ENCODE measurements at regions not wholly inside any gene's neighbourhood (a gene's known extent, or its start where the extent isn't known, plus 50 kb on each side); places are given as distances from the start of the nearest gene placed in this dataset.

DNA sequence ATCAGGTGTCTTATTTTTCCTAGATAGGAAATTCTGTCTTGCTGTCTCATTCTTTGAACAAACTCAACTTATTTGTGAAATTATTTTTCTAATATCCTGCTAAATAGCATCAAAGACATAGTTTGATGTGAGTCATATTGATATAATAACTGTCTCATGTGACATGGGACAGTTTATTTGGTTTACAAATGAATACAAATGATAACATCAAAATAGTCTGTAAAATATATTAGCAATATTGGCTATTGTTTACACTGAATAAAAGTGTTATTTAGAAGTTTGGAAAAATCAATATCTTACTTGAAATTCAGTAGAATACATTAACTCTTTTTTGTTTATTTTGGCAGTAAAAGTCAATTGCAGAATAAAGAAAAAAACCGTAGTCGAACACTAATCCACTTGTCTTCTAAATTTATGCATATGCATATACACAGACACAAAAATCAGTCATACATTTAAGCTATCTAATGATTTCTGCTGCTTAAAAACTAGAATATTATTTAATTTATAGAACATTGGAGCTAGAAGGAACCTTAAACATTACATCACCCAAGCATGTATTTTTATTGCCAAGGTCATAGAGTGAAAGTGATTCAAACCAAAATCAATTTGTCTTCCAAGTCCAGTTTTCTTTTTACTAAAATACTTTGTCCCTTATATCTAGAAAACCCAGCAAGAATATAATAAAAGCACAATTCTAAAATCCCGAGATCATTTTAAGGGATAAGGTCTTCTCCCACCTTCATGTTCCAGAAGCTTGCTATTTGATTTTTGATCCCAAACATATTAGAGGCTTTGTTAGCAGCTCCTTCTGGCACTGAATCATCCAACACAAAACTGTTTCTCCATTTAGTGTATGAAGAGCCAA lies 776.5 kb upstream of the SLITRK1 start:
- Histone ChIP-seq H3K9me3 (no peaks in the 10 kb centered on the region), H3K27ac (no peak overlapping the region), H3K4me3 (no peak overlapping the region), H3K27me3 (no peaks in the 10 kb centered on the region), H3K4me1 (no peaks in the 10 kb centered on the region), H3K36me3 (no peaks in the 10 kb centered on the region)
- TF ChIP-seq, protein P1, sequence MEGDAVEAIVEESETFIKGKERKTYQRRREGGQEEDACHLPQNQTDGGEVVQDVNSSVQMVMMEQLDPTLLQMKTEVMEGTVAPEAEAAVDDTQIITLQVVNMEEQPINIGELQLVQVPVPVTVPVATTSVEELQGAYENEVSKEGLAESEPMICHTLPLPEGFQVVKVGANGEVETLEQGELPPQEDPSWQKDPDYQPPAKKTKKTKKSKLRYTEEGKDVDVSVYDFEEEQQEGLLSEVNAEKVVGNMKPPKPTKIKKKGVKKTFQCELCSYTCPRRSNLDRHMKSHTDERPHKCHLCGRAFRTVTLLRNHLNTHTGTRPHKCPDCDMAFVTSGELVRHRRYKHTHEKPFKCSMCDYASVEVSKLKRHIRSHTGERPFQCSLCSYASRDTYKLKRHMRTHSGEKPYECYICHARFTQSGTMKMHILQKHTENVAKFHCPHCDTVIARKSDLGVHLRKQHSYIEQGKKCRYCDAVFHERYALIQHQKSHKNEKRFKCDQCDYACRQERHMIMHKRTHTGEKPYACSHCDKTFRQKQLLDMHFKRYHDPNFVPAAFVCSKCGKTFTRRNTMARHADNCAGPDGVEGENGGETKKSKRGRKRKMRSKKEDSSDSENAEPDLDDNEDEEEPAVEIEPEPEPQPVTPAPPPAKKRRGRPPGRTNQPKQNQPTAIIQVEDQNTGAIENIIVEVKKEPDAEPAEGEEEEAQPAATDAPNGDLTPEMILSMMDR (IDR thresholded peaks at IDR 0.05) = no peak
- TF ChIP-seq POLR2A (IDR thresholded peaks at IDR 0.05) = no peak
- intact Hi-C loops (cut with DNase I; ENCODE audit: low total_unique reads) = no loop called here
- no peak for DNase-seq (ENCODE audit: low spot score in 2 of 2)

DNA sequence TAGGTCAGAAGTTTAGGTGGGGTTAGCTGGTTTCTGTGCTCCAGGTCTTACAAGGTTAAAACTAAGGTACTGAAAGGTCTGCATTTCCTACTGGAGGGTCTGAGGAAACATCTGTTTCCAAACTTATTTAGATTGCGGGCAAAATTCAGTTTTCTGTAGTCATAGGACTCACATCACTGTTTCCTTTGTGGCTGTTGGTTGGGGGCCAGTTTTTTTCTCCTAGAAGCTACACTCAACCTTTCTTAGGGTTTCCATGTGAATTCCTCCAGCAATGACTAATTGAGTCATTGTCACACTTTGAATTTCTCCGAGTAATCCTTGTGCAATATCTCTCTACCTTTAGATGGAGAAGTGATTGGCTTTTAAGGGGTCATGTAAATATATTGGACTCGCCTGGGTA lies 773.4 kb upstream of the SLITRK1 start:
- no peaks in the 10 kb centered on the region for H3K27me3 ChIP-seq
- no peaks in the 10 kb centered on the region for H3K9me3 ChIP-seq
- no peak for DNase-seq (ENCODE audit: low spot score in 2 of 2)
- no peaks in the 10 kb centered on the region for H3K36me3 ChIP-seq
- H3K4me1 ChIP-seq = no peaks in the 10 kb centered on the region
- H3K4me3 ChIP-seq = no peak overlapping the region
- intact Hi-C loops (cut with DNase I; ENCODE audit: low total_unique reads) = no loop called here
- H3K27ac ChIP-seq = no peak overlapping the region
- TF ChIP-seq, protein P1 (IDR thresholded peaks at IDR 0.05) = no peak
- TF ChIP-seq POLR2AphosphoS5 (IDR thresholded peaks at IDR 0.05) = no peak
- TF ChIP-seq POLR2A (IDR thresholded peaks at IDR 0.05) = no peak

DNA sequence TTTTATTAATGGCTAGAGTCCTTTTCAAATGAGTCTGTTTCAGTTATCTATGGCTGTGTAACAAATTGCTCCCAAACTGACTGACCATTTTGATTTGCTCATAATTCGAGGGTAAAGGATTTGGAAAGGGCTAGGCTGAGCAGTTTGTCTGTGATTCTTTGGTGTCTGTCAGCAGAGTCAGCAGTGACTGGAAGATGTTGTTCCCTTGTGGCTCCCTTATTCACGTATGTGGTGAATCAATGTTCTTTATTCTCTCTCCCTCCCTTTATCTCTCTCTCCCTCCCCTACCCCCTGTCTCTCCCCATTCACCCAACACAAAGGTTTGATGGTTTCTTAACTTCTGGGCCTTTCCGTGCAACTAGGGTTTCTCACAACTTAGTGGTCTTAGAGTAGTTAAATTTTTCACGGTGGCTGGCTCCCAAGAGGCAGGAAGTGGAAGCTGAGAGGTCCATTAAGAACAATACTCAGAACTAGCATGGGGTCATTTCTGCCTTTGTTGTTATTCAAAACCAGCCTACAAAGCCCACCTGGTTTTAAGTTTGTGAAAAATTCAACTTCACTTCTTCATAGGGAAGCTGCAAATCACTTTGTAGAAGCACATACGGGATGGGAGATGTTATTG lies 772.5 kb upstream of the SLITRK1 start:
- Histone ChIP-seq H3K27me3 (no peaks in the 10 kb centered on the region), H3K4me3 (no peak overlapping the region), H3K4me1 (no peaks in the 10 kb centered on the region), H3K36me3 (no peaks in the 10 kb centered on the region), H3K9me3 (no peaks in the 10 kb centered on the region), H3K27ac (no peak overlapping the region)
- TF ChIP-seq POLR2A (IDR thresholded peaks at IDR 0.05) = no peak
- TF ChIP-seq, protein P1 (IDR thresholded peaks at IDR 0.05) = no peak
- TF ChIP-seq POLR2AphosphoS5 (IDR thresholded peaks at IDR 0.05) = no peak
- intact Hi-C loops (cut with DNase I; ENCODE audit: low total_unique reads) = no loop called here
- DNase-seq (ENCODE audit: low spot score in 2 of 2) = no peak

DNA sequence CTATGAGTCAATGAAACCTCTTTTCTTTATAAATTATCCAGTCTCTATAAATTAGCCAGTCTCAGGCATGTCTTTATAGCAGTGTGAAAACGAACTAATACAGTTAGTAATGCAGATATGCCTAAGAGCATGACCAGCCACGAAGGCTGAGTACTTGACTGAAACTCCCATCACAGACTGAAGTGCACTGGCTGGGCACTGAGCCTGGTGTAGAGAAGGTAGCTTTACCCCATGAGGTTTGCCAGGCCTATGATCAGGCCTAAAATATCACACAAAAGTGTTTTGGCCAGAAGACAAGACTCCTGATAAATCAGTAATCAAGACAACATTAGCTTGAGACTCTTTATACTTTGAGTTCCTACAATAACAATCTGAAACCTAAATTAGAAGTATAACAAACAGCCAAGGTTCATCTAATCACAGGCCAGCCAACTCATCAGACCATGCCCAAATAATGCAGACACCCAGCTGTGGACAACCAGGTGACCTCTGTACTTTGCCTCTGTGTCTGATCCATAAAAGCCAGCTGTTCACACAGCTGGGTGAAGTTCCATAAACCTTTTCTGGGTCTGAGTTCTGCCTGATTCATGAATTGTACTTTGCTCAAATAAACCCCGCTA lies 771.8 kb upstream of the SLITRK1 start:
- Histone ChIP-seq H3K27me3 (no peaks in the 10 kb centered on the region), H3K36me3 (no peaks in the 10 kb centered on the region), H3K9me3 (no peaks in the 10 kb centered on the region), H3K4me1 (no peaks in the 10 kb centered on the region), H3K4me3 (no peak overlapping the region), H3K27ac (no peak overlapping the region)
- TF ChIP-seq POLR2A (IDR thresholded peaks at IDR 0.05) (no peak), POLR2AphosphoS5 (IDR thresholded peaks at IDR 0.05) (no peak)
- TF ChIP-seq, protein P1 (IDR thresholded peaks at IDR 0.05) = no peak
- intact Hi-C loops (cut with DNase I; ENCODE audit: low total_unique reads) = no loop called here
- DNase-seq (ENCODE audit: low spot score in 2 of 2) = no peak

DNA sequence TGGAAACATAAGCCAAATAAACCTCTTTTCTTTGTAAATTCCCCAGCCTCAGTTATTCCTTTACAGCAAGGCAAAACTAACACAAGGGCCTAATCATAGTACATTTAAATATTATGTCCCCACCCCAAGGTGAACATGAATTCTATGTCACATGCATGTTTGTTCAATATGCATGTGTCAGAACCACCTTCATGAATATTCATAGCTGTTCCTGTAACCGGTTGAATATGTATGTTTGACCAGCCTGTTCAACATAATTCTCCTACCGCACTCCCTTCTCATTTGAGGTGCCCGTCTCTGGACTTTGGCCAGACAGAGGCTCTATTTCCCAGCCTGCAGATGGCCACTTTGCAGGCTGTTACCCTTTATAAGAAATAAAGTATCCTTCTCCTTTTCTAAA lies 769.4 kb upstream of the SLITRK1 start:
- Histone ChIP-seq H3K4me1 (no peaks in the 10 kb centered on the region), H3K36me3 (no peaks in the 10 kb centered on the region), H3K27ac (no peak overlapping the region), H3K9me3 (no peaks in the 10 kb centered on the region), H3K27me3 (no peaks in the 10 kb centered on the region), H3K4me3 (no peak overlapping the region)
- DNase-seq (ENCODE audit: low spot score in 2 of 2) = no peak
- no peak for TF ChIP-seq POLR2A (IDR thresholded peaks at IDR 0.05)
- TF ChIP-seq, protein P1 (IDR thresholded peaks at IDR 0.05) = no peak
- no peak for TF ChIP-seq POLR2AphosphoS5 (IDR thresholded peaks at IDR 0.05)
- intact Hi-C loops (cut with DNase I; ENCODE audit: low total_unique reads) = no loop called here

Measured in breast epithelium (tissue), 4 donors.